Hematopoietic multipotent progenitor cell treated with erythropoietin and hydrocortisone succinate and interleukin-3 and kit ligand, for 17 days (in vitro differentiated cells): ENCODE measurements at regions not wholly inside any gene's neighbourhood (a gene's known extent, or its start where the extent isn't known, plus 50 kb on each side); places are given as distances from the start of the nearest gene placed in this dataset.
"Not testable (repeated sequence)": the region's sequence is repeated elsewhere in the genome, so short reads cannot be mapped to it uniquely, and the experiment has no call there.

Experiments
- DNase-seq: peaks from one replicate; pipeline ENCODE4 v3.0.0-alpha.2; 2015; ENCODE audit warnings: low spot score

DNA sequence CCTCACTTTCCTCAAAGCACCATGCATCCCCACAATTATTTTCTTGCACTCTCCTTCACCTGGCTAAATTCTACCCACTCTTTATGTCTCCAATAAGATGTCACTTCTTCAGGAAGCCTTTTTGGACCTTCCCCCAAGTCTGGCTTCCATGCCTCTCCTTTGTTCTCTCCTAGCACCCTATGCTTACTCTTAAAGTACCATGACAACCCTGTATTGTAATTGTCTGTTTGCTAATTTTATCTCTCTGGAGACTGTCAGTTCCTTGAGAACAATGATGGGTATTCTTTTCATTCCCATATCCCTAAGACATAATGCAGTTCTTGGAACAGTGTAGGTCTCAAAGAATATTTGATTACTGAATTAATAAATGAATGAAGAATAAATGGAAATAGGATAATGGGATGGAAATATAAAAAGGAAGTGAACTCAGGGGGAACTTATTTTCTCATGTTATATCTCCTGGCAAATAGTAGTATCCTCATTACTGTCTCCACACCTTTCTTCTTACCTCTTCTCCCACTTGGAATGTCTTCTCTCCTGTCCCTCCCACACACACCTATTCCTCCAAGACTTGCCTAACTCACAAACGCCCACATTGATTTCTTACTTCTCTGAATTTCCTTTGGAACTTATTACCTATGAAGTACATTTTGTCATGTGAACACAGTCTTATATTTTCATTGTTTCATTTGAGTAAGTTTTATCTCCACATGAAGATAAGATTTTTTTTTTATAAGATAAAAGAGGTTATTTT is 499.1 kb downstream of the NFIB start:
- no peak for DNase-seq

- DNase-seq: no peak
Observed at GRCh38 chr9:13811876-13812275, 502.1 kb downstream of the NFIB start.

DNA sequence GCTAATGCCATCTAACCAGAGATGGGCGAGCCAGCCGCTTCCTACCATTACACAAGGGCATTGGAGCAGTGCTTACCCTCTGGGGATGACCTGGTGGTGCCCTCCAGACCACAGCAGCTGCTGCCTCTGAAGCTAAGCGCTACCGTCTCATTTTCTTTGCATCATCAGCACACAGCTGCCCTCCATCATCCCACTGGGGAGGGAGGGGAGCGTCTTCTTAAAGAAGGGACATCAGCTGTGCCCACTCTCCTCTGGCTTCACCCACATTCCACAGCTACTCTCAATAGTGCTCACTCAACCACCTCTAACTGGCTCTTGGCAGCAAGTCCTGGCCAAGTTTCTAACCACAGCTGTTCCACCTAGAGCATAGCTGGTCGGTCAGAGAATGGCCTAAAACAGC is 503.4 kb downstream of the NFIB start:
- DNase-seq: no peak

GRCh38 chr9:13809401-13809800 is 504.5 kb downstream of the NFIB start:
- no peak for DNase-seq

DNA sequence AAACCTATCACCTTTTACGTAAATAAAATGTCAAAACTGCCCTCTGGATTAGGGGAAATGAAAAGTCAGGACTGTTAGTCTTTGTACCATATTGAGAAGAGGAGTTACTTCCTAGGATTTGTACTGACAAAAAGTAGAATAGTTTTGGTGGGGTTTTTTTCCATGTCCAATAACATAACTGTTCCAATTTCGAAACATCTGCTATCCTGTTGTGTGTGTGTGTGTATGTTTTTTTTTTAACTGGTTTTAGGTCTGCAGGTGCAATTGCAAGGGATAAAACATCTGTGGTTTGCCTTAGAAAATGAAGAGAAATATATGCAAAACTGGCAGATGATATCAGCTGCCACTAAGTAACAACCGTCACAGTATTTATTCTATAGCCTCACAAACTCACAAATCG is 506.8 kb downstream of the NFIB start:
- no peak for DNase-seq

DNA sequence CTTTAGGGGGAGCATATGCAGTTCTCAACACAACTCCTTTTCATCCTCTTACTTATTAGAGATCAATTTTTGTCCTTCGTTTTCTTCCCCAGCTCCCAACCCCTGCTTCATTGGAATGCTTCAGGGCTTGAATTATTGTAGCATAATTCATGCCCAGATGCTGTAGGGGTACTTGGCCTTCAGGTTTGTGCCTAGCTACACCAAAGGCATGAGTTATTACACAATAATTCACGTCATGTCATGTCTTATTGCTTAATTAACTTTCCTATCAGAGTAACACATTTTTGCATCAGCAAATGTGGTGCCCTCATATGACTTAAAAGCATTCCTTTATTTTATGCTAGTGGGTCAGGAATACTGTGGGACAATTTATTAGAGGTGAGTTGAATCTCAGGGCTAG is 507.2 kb downstream of the NFIB start:
- no peak for DNase-seq

DNA sequence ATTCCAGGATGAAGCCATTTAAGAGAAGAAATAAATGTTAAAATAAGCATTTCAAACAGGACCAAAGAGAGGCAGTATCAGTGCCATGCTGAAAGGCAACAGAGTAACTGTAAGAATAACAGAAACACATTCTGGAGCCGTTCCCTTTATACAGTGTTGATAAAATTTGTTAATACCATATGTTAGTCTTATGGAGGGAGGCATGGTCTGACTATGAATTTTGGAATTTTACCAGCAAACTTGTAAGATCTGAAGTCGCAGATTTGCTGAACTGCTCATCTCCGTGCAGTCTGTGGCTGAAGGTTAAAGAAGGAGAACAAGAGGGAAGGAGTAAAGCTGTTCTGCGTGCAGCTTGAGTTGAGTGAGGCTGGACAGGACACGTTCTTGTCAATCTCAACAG is 508.4 kb downstream of the NFIB start:
- no peak for DNase-seq

DNA sequence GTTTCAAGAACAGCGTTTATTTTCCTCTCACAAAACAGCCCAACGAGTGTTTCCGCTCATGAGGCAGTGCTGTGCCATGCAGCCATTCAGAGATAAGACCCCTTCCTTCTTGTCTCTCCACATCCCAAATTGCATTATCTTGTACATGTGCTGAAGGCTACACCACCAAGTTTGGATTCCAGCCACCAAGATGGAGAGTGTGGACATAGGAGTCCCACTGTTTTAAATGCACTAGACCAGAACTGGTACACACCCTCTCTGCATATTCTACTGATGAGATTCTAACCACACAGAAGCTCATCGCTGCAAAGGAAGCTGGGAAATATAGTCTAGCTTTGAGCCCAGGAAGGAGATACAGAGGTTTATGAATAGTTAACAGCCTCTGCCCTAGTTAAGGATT is 509.4 kb downstream of the NFIB start:
- no peak for DNase-seq

GRCh38 chr9:13800776-13801175 is 513.2 kb downstream of the NFIB start:
- no peak for DNase-seq

- DNase-seq: not testable (repeated sequence)
Observed at GRCh38 chr9:13797701-13798100, 516.2 kb downstream of the NFIB start.

DNA sequence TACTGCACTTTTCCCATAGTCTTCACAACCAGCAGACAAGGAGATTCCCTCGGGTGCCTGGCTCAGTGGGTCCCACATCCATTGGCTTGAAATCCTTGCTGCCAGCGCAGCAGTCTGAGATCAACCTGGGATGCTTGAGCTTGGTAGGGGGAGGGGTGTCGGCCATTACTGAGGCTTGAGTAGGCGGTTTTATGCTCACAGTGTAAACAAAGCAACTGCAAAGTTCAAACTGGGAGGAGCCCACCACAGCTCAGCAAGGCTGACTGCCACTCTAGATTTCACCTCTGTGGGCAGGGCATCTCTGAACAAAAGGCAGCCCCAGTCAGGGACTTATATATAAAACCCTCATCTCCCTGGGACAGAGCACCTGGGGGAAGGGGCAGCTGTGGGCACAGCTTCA is 512.3 kb upstream of the MPDZ start:
- DNase-seq: no peak

DNA sequence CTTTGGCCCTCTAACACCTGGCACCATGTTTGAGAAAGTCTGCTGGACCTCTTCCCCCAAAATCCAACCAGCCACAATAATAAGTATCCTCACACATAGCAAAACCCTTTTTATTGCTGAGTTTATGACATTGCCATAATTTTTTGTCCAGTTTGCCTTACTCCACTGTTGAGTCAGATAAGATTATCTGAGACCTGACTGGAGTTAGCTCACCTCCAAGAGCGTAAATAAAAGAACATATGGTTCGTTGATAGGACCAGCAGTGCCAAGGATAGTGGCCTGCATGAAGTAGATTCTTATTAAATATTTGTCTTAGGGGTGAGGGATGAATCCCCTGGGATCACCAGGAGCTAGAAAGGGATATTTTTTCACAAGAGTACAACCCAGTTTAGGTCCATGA is 510.6 kb upstream of the MPDZ start:
- no peak for DNase-seq

DNA sequence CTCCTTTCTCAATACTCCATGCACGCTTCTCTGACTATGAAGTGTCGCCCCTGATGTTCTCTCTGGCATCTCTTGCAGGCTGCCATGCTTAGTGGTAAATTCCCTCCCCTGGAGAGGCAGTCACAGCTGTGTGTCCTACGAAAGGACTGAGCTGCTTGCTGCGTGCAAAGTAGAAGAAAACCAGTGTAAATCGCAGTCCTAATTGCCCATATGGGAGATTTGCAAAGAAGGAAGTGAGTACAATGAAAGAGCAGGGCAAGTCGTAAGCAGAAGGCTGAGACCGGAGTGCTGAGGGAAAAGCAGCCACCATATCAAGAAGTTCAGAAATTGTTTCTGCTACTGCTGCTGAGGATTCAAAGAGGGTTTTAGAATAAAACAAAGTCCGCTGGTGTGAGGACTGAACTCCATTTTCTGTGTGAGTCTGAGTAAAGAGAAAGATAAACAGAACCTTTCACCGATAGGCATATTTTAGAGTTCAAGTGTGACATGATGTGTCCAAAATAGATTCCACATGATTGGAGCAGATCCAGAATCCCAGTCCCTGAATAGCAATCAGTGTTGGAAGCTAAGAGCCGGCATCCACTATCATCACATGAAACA is 507.8 kb upstream of the MPDZ start:
- no peak for DNase-seq

- no peak for DNase-seq
Observed at GRCh38 chr9:13786711-13787110, 507.2 kb upstream of the MPDZ start.

DNA sequence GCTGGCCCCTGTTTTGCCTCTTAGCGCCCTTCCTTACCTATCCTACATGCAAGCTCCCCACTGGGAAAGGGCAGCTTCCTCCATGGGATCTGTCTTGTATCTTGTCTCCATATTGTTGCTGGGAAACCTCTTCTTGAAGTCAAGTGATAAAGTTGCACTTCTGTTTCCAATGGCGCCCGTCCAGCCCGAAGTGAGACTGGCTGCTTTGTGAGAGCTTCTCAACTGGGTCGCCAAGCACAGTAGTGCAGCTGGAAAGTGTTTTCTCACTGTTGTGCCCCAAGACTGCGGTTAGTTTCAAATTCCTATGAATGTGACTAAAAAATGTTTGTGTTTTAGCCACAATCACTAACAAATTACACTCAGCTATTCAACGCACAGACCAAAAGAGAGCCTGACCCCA is 506.6 kb upstream of the MPDZ start:
- no peak for DNase-seq

DNA sequence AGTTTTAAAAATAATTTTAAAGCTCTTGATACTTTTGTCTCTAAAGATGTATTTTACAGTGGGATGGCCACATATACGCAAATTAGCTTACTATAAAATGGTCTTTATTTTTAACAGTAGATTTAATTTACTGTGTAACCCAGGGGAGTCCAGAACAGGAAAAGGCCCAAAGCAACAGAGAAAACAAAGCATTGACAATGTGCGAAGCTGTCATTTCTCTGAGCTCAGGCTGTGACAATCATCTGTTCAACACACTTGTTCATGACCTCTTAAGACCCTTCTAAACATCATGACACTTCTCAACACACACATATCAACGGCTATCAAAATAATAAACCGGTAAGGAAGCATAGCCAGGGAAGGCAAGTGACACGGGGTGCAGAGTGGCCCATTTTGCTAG is 499.6 kb upstream of the MPDZ start:
- DNase-seq: no peak

DNA sequence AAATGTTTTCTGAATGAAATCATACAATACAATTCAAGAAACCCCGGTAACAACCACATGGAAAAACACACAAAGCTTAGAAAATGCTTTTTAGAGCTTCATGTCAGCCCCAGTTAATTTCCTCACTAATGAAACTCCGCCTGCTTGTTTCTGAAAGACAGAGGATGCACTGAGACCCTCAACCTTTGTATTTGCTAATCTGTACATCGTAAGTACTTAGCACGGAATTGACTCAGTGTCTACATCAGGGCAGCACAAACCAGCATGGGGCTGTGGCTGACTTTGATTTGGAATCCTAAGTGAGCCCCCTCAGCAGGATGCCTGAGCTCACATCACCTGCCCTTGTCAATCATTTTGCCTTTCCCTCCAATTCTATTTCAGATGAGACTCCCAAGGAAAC is 499.1 kb upstream of the MPDZ start:
- DNase-seq: no peak

DNA sequence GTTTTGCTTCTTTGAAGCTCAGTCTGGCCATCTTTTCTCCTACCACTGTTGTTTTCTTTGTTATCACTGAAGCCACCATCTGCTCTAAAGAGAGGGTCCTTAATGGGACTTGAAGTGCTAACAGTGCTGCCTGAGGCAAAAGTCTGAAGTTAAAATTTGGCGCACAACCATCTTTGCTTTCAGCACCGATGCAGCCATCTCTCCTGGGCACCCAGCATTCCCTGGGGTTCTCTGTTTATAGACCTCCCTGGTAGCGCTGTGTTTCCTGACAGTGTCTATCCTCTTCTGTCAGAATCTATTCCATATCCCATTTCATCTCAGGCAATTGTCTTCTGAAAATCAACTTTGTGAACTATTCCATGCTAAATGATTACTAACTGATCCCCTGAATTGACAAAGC is 491.5 kb upstream of the MPDZ start:
- DNase-seq: no peak

DNA sequence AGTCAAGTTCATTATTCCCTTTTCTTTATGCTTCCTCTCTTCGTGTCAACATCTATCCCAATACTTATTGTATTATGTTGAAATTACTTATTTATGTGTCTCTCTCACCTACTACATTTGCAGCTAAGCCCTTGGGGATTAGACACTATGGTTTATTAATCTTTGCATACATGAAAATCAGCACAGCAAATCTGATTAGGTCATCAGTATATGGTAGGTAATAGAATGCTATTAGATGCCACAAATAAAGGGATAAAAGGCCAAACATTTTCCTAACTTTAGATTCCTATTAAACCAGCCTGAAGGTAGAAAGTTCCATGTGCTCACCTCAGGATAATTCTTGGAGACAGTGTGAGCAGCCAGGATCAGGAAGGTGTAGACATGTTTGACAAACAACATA is 490.1 kb upstream of the MPDZ start:
- DNase-seq: no peak

DNA sequence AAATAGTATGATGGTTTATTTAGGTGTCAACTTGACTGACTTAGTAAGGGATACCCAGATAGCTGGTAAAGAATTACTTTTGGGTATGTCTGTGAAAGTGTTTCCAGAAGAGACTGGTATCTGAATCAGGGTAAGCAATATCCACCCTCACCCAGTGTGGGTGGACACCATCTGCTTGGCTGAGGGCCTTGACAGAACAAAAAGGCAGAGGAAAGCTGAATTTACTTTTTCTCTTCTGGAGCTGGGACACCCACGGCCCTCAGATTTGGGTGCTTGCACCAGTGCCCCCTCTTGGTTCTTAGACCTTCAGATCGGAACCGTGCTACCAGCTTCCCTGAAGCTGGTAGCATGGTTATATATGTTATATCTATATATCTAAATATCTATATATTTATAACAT is 489.5 kb upstream of the MPDZ start:
- no peak for DNase-seq

DNA sequence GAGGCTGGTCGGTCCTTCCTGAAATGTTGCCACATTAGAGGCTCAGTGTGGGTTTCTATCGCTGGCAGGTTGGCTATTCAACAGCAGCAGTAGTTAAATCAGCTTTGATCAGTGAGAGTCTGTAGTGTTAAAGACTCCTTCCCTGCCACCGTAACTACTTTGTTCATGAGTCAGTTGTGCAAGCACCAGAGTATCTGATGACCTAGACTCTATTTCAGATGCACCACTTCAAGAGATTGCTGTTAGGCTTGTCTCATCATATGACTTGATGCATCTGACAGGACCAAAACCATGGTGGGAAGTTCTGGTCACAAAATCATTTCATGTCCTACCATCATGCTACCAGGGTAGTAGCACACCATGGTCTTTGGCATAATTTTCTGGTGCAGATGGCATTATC is 482.7 kb upstream of the MPDZ start:
- no peak for DNase-seq

DNA sequence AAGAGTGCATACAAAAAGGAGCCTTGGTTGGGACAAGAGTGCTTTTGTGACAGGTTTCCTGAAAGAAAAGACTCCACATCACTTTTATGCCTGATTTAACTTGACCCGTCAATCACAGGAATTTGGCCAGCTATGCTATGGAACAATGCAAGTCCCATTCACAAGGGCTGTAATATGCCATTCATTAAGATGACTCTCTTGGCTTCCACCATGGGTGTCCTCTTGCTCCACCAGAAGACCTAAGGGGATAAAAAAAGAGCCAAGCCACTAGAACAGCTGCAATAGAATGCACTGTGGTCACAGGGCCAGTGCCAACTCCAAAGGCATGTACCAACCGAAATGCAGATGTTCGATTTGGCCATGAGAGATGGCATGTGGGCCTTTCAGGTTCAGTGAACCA is 480.1 kb upstream of the MPDZ start:
- no peak for DNase-seq

DNA sequence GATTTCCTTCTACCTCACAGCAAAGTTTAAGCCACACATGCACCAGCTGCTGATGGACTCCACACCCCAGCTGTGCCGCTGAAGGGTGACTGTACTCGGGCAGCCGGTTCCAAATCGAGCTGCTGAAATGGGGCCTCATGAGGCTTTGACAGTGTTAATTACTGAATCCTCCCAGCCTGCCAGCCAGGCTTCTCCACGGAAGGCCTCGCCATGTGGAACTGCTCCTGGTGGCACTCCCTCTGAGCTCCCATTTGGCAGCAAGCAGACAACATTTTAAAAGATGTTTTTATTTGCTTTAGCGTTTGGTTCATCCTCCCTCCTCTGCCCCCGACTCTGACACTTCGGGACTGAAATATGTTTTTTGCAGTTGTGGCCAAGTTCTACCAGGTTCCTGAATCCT is 479.4 kb upstream of the MPDZ start:
- no peak for DNase-seq

DNA sequence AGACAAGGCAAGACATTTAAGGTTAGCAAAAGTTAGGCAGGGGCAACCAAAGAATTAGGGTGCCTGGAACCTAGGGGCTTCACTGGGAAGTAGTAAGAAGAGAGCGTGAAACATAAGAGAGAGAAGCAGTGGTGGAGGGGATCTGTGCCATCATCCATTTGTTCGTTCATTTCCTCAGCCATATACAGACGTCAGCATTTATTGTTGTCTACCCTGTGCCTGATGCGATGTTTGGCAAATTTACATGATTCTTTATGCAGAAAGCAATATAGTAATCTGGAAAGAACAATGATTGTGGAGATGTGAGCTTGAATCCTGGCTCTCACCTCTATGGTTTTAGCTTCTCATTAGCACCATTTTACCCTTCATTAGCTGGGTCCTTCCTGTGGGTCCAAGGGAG is 477.5 kb upstream of the MPDZ start:
- no peak for DNase-seq
